Mesothelial cell of epicardium (in vitro differentiated cells): ENCODE measurements at regions not wholly inside any gene's neighbourhood (a gene's known extent, or its start where the extent isn't known, plus 50 kb on each side); places are given as distances from the start of the nearest gene placed in this dataset.

Experiments used
- DNase-seq, 2 experiments: peaks; one replicate each; pipeline ENCODE4 v3.0.0; 2021; ENCODE audit warnings: low spot score in 2 of 2; ENCODE audit not compliant: unreplicated experiment in 2 of 2
- H3K27ac Mint-ChIP-seq: 2 replicates; pipeline ENCODE4 v1.8.0; 2021; ENCODE audit warnings: mixed read lengths
- H3K27me3 Mint-ChIP-seq: 2 replicates; pipeline ENCODE4 v1.8.0; 2021; ENCODE audit warnings: low read depth, mixed read lengths
- H3K36me3 Mint-ChIP-seq: 2 replicates; pipeline ENCODE4 v1.8.0; 2021; ENCODE audit warnings: mixed read lengths
- H3K4me1 Mint-ChIP-seq: 2 replicates; pipeline ENCODE4 v1.8.0; 2021; ENCODE audit warnings: mixed read lengths
- H3K4me3 Mint-ChIP-seq: 2 replicates; pipeline ENCODE4 v1.8.0; 2021; ENCODE audit warnings: mild to moderate bottlenecking, moderate library complexity, mixed read lengths
- H3K9me3 Mint-ChIP-seq: 2 replicates; pipeline ENCODE4 v1.8.0; 2021; ENCODE audit warnings: mixed read lengths
- CTCF ChIP-seq: fragments of 200-600 bp; sonication (generic); IDR thresholded peaks from one replicate; pipeline ENCODE4 v1.5.0; 2021; ENCODE audit warnings: antibody characterized with exemption; ENCODE audit not compliant: unreplicated experiment

GRCh38 chr2:180071797-180072196, 64.7 kb upstream of the CWC22 start:
- no peaks in the 10 kb centered on the region for H3K36me3 Mint-ChIP-seq
- DNase-seq: no peak
- peaks cover 16% of the 10 kb centered on the region for H3K9me3 Mint-ChIP-seq
- no peak overlapping the region for H3K4me3 Mint-ChIP-seq
- H3K27me3 Mint-ChIP-seq: no peaks in the 10 kb centered on the region
- no peak overlapping the region for H3K27ac Mint-ChIP-seq
- no peaks in the 10 kb centered on the region for H3K4me1 Mint-ChIP-seq
- TF ChIP-seq CTCF: no peak

GRCh38 chr2:180063494-180064092, 56.5 kb upstream of the CWC22 start:
- Mint-ChIP-seq H3K27me3 (no peaks in the 10 kb centered on the region), H3K9me3 (peaks cover 6% of the 10 kb centered on the region), H3K36me3 (no peaks in the 10 kb centered on the region), H3K4me3 (no peak overlapping the region), H3K4me1 (no peaks in the 10 kb centered on the region), H3K27ac (no peak overlapping the region)
- no peak for DNase-seq
- TF ChIP-seq CTCF: no peak

- Mint-ChIP-seq H3K36me3 (no peaks in the 10 kb centered on the region), H3K27ac (no peak overlapping the region), H3K27me3 (no peaks in the 10 kb centered on the region), H3K9me3 (peaks cover 7% of the 10 kb centered on the region), H3K4me3 (no peak overlapping the region), H3K4me1 (peaks cover under 1% of the 10 kb centered on the region)
- no peak for TF ChIP-seq CTCF
- DNase-seq: no peak
Measured at GRCh38 chr2:180062178-180062577, 55.1 kb upstream of the CWC22 start.

GRCh38 chr2:180061546-180061945, 54.4 kb upstream of the CWC22 start:
- peaks cover 7% of the 10 kb centered on the region for H3K4me1 Mint-ChIP-seq
- TF ChIP-seq CTCF: no peak
- H3K27me3 Mint-ChIP-seq: no peaks in the 10 kb centered on the region
- peaks cover 9% of the 10 kb centered on the region for H3K9me3 Mint-ChIP-seq
- H3K36me3 Mint-ChIP-seq: no peaks in the 10 kb centered on the region
- H3K4me3 Mint-ChIP-seq: no peak overlapping the region
- H3K27ac Mint-ChIP-seq: no peak overlapping the region
- no peak for DNase-seq

- peaks cover 11% of the 10 kb centered on the region for H3K4me1 Mint-ChIP-seq
- peaks cover 9% of the 10 kb centered on the region for H3K9me3 Mint-ChIP-seq
- no peak overlapping the region for H3K4me3 Mint-ChIP-seq
- no peaks in the 10 kb centered on the region for H3K36me3 Mint-ChIP-seq
- no peak overlapping the region for H3K27ac Mint-ChIP-seq
- no peak for DNase-seq
- no peak for TF ChIP-seq CTCF
- H3K27me3 Mint-ChIP-seq: no peaks in the 10 kb centered on the region
Measured at GRCh38 chr2:180061085-180061484, 54.0 kb upstream of the CWC22 start.

- no peak overlapping the region for H3K27ac Mint-ChIP-seq
- TF ChIP-seq CTCF: no peak
- no peaks in the 10 kb centered on the region for H3K27me3 Mint-ChIP-seq
- H3K4me3 Mint-ChIP-seq: no peak overlapping the region
- peaks cover 17% of the 10 kb centered on the region for H3K9me3 Mint-ChIP-seq
- H3K36me3 Mint-ChIP-seq: no peaks in the 10 kb centered on the region
- DNase-seq: no peak
- H3K4me1 Mint-ChIP-seq: peaks cover 14% of the 10 kb centered on the region
Measured at GRCh38 chr2:180058993-180059392, 51.9 kb upstream of the CWC22 start.
